GM10266 (cell line): ENCODE measurements at regions not wholly inside any gene's neighbourhood (a gene's known extent, or its start where the extent isn't known, plus 50 kb on each side); places are given as distances from the start of the nearest gene placed in this dataset.
A peak's percentile ranks its signal among the peaks of the same experiment; 100 is the strongest.

Source experiments
- DNase-seq: peaks from one replicate; pipeline ENCODE4 v3.0.0; 2012; ENCODE audit errors: extremely low spot score
- TF ChIP-seq, protein P1 (sequence below): IDR thresholded peaks from 2 replicates; pipeline ENCODE4 v1.5.1; 2012; ENCODE audit warnings: mild to moderate bottlenecking, low read depth; ENCODE audit not compliant: control insufficient read depth, insufficient read depth; ENCODE audit errors: missing control alignments

DNA sequence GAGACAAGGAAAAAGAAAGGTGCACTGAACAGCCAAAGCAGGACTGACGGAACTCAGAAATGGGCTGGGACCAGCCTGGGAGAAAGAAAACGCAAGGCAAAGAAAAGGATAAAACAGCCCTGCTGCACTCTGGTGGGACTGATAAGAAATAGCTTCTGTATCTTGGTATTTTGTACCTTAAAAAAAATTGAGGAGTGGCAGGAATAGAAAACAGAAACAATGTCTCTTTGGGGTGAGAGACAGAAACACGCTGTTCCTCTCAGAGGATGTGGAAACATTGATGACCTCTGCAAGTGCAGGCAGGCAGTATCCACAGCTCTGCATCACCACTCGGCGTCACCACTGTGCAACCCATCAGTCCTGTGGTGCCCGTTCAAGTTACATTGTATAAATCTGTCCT, 152.5 kb upstream of the SPRY1 start:
- TF ChIP-seq, protein P1, sequence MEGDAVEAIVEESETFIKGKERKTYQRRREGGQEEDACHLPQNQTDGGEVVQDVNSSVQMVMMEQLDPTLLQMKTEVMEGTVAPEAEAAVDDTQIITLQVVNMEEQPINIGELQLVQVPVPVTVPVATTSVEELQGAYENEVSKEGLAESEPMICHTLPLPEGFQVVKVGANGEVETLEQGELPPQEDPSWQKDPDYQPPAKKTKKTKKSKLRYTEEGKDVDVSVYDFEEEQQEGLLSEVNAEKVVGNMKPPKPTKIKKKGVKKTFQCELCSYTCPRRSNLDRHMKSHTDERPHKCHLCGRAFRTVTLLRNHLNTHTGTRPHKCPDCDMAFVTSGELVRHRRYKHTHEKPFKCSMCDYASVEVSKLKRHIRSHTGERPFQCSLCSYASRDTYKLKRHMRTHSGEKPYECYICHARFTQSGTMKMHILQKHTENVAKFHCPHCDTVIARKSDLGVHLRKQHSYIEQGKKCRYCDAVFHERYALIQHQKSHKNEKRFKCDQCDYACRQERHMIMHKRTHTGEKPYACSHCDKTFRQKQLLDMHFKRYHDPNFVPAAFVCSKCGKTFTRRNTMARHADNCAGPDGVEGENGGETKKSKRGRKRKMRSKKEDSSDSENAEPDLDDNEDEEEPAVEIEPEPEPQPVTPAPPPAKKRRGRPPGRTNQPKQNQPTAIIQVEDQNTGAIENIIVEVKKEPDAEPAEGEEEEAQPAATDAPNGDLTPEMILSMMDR = no peak
- DNase-seq = no peak

DNA sequence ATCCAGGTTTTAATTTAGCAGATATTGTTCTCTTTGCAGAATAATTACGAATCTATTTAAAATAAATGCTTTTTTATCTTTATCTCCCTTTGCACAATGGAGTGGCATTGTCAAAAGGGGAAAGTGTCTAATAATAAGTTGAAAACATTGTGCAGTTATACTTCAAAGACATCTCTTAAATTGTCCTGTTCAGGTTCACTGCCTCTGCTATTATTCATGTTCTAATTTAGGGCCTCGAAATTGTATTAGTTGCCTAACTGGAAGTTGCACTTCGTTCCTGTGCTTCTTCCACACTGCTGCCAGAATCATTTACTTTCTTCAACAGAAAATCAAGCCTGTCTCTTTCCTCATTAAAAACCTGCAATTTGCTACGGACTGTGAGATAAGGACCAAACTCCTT, 150.5 kb upstream of the SPRY1 start:
- TF ChIP-seq, protein P1 = no peak
- peak; percentile 3 for DNase-seq

DNA sequence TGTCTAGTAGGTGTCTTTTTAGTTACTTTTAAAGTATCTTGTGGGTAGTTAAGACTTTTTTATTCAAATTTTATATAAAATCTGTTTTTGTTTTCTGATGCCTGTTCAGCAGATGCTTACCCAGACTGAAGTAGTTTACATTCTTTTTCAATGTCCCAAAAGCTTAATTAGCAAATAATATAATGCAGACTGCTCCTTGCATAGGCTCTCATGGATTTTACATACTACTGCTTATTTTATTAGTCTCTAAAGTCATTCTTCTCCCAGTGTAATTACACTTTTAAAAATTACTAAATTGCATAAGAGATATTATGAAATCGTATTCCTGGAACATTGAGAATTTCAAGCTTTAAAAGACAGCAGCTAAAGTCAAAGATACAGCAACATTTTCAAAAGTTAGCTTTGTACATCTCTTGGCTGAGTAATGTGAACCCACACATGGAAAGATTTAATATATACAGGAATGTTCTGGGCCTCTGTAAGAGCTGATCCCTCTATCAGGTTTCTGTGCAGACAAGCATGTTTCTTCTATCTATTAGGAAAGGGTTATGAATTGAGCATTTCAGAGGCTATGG, 148.4 kb upstream of the SPRY1 start:
- no peak for DNase-seq
- TF ChIP-seq, protein P1 = no peak

DNA sequence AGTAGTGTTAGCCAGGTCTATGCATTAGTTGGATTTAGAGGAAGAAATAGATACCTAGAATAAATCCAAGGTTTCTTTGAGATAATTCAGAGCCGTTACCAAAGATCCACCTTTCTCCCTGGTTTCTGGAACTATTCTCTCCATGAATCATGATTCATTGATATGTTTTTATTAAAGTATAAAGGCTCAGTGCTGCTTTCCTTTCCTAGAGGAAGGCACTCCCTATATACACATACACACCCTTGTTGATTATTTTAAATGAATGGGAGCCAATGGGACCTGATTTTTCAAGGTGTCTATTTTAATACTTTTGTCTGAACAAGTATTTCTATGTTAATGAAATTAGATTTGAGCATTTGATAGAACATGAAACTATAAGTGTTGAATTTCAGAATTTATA, 146.8 kb upstream of the SPRY1 start:
- TF ChIP-seq, protein P1 = no peak
- DNase-seq = no peak

DNA sequence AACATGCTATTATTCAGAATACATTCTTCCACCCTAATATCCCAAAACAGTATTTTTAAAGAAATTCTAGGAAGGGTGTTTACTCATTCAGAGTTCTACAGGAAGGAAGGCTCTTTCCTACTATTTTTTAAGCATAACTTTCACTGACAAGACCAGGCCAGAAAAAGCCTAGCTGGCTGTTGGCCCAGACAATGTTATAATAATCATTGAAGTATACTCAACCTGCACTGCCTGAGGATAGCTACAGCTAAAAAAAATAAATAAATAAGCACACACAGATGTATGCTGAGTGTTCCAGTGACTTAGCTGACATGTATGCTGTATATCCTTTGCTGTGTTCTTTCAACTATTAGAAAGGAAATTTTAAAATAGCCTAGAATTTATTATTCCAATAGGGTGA, 145.8 kb upstream of the SPRY1 start:
- DNase-seq = no peak
- TF ChIP-seq, protein P1 = no peak

DNA sequence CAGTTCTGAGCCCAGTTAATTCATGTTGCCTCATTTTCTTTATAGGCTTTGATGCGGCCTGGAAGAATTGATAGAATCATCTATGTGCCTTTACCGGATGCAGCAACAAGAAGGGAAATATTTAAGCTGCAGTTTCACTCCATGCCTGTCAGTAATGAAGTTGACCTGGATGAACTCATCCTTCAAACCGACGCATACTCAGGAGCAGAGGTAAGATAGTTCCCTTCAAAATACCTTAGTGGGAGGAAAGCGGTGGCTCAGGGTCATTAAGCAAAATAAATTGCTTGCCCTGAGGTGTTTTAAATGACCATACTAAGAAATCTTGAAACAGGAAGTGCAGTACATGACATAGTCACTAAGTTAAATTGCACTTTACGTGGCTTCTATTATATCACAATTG, 140.6 kb upstream of the SPRY1 start:
- TF ChIP-seq, protein P1 = no peak
- DNase-seq = no peak

DNA sequence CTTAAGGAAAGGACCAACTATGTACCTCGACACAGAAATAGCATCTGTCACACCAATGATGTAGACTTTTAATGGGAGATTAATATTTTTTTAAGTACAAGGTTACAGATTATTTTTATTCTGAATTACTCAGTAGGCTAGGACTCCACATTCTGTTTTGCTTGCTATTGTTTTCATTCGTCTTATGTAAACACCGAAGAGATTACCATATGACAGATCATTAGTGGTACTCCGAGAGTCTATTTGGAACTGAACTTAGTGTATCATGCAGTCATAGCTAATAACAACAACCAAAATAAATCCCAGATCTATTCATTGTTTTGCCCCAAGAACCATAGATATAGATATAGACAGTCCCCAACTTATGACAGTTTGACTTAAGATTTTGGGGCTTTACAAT, 139.7 kb upstream of the SPRY1 start:
- DNase-seq = no peak
- TF ChIP-seq, protein P1 = no peak
